ENCODE measurements at regions not wholly inside any gene's neighbourhood (a gene's known extent, or its start where the extent isn't known, plus 50 kb on each side); places are given as distances from the start of the nearest gene placed in this dataset.

- in situ Hi-C loops (cut with MboI; ENCODE audit: low sequenced_read_pairs, unreplicated experiment), result no loop called here
- TF ChIP-seq, protein P1, sequence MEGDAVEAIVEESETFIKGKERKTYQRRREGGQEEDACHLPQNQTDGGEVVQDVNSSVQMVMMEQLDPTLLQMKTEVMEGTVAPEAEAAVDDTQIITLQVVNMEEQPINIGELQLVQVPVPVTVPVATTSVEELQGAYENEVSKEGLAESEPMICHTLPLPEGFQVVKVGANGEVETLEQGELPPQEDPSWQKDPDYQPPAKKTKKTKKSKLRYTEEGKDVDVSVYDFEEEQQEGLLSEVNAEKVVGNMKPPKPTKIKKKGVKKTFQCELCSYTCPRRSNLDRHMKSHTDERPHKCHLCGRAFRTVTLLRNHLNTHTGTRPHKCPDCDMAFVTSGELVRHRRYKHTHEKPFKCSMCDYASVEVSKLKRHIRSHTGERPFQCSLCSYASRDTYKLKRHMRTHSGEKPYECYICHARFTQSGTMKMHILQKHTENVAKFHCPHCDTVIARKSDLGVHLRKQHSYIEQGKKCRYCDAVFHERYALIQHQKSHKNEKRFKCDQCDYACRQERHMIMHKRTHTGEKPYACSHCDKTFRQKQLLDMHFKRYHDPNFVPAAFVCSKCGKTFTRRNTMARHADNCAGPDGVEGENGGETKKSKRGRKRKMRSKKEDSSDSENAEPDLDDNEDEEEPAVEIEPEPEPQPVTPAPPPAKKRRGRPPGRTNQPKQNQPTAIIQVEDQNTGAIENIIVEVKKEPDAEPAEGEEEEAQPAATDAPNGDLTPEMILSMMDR (IDR thresholded peaks at IDR 0.05; ENCODE audit: borderline replicate concordance, control extremely low read depth, extremely low read depth, insufficient read depth, missing control alignments), result no peak
- no peak for DNase-seq (ENCODE audit: low spot score)
These were observed 398.3 kb upstream of the FAM47C start for GRCh38 chrX:36609616-36610585.

DNA sequence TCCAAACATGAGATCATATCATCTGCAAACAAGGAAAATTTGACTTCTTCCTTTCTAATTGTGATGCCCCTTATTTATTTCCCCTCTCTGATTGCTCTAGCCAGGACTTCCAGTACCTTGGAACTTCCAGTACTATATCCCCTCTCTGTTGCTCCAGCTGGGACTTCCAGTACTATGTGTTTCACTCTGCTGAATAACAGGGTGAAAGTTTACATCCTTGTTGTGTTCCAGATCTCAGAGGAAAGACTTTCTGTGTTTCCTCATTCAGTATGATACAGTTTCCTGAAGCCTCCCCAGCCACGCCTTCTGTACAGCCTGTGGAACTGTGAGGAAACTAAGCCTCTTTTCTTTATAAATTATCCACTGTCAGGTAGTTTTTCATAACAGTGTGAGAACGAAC lies 381.3 kb upstream of the FAM47C start:
- in situ Hi-C loops (cut with MboI; ENCODE audit: low sequenced_read_pairs, unreplicated experiment), result no loop called here
- TF ChIP-seq, protein P1 (IDR thresholded peaks at IDR 0.05; ENCODE audit: borderline replicate concordance, control extremely low read depth, extremely low read depth, insufficient read depth, missing control alignments), result no peak
- no peak for DNase-seq (ENCODE audit: low spot score)

DNA sequence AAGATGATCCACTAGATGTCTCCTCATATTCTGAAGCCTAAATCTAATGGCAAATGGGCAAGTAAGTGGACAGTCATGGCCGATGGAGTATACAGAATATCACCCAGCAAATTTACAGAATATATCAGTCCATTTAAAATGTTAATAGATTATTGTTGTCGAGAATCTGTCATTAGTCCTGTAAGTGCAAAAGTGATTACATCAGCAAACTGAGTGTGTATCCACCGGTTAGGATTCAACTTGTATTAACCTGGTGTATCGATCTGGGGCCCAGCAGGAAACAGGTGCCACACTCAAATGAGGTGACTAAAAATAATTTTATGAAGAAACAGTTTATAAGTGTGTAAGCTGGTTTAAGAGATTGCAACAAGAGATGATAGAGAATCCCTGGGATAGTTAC lies 367.9 kb upstream of the FAM47C start:
- DNase-seq (ENCODE audit: low spot score), result no peak
- in situ Hi-C loops (cut with MboI; ENCODE audit: low sequenced_read_pairs, unreplicated experiment), result no loop called here
- TF ChIP-seq, protein P1 (IDR thresholded peaks at IDR 0.05; ENCODE audit: borderline replicate concordance, control extremely low read depth, extremely low read depth, insufficient read depth, missing control alignments), result no peak

DNA sequence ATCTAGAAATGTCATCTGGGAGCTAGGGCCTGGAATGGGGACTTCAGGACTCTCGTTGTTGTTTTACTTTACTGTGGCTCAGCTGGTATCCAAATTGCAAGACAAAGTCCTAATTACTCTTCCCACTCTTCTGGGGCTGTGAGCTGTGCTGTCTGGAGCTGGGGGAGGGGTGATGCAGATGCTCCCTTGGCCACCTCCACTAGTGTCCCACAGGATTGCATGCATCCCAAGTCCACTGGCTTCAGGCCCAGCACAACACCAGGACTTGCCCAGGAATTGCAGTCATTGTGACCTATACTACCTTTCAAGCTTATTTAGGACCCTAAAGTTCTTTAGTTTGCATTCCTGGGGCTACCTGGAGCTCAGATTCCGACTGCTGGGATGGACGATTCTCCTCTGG lies 366.1 kb upstream of the FAM47C start:
- DNase-seq (ENCODE audit: low spot score), result no peak
- in situ Hi-C loops (cut with MboI; ENCODE audit: low sequenced_read_pairs, unreplicated experiment), result no loop called here
- TF ChIP-seq, protein P1 (IDR thresholded peaks at IDR 0.05; ENCODE audit: borderline replicate concordance, control extremely low read depth, extremely low read depth, insufficient read depth, missing control alignments), result no peak

- in situ Hi-C loops (cut with MboI; ENCODE audit: low sequenced_read_pairs, unreplicated experiment), result no loop called here
- no peak for DNase-seq (ENCODE audit: low spot score)
- TF ChIP-seq, protein P1 (IDR thresholded peaks at IDR 0.05; ENCODE audit: borderline replicate concordance, control extremely low read depth, extremely low read depth, insufficient read depth, missing control alignments), result no peak
These were observed 357.5 kb upstream of the FAM47C start for GRCh38 chrX:36650622-36651021.

- no peak for DNase-seq (ENCODE audit: low spot score)
- in situ Hi-C loops (cut with MboI; ENCODE audit: low sequenced_read_pairs, unreplicated experiment), result no loop called here
- TF ChIP-seq, protein P1 (IDR thresholded peaks at IDR 0.05; ENCODE audit: borderline replicate concordance, control extremely low read depth, extremely low read depth, insufficient read depth, missing control alignments), result no peak
These were observed 324.7 kb upstream of the FAM47C start for GRCh38 chrX:36683507-36683906.
